ENCODE measurements at regions not wholly inside any gene's neighbourhood (a gene's known extent, or its start where the extent isn't known, plus 50 kb on each side); places are given as distances from the start of the nearest gene placed in this dataset.

GRCh38 chr12:94841904-94842610 lies 161.4 kb downstream of the NDUFA12 start:
- TF ChIP-seq, protein P1, sequence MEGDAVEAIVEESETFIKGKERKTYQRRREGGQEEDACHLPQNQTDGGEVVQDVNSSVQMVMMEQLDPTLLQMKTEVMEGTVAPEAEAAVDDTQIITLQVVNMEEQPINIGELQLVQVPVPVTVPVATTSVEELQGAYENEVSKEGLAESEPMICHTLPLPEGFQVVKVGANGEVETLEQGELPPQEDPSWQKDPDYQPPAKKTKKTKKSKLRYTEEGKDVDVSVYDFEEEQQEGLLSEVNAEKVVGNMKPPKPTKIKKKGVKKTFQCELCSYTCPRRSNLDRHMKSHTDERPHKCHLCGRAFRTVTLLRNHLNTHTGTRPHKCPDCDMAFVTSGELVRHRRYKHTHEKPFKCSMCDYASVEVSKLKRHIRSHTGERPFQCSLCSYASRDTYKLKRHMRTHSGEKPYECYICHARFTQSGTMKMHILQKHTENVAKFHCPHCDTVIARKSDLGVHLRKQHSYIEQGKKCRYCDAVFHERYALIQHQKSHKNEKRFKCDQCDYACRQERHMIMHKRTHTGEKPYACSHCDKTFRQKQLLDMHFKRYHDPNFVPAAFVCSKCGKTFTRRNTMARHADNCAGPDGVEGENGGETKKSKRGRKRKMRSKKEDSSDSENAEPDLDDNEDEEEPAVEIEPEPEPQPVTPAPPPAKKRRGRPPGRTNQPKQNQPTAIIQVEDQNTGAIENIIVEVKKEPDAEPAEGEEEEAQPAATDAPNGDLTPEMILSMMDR (conservative IDR thresholded peaks at IDR 0.05; ENCODE audit: low read depth, low read length): no peak
- TF ChIP-seq EZH2 (IDR thresholded peaks at IDR 0.05; ENCODE audit: borderline replicate concordance, low read depth, low read length, poor library complexity, severe bottlenecking): no peak

Measured in A673 (cell line).